ENCODE measurements at regions not wholly inside any gene's neighbourhood (a gene's known extent, or its start where the extent isn't known, plus 50 kb on each side); places are given as distances from the start of the nearest gene placed in this dataset.

GRCh38 chr18:51540562-51540961, 343.1 kb upstream of the MEX3C start:
- H3K27ac Mint-ChIP-seq, result no peak overlapping the region
- H3K27me3 Mint-ChIP-seq (ENCODE audit: insufficient read depth), result no peaks in the 10 kb centered on the region
- no peak for DNase-seq
- Histone ChIP-seq H3K36me3 (ENCODE audit: control insufficient read depth, insufficient read depth, low read length) (no peaks in the 10 kb centered on the region), H3K4me3 (ENCODE audit: low read length) (no peak overlapping the region), H3K27ac (ENCODE audit: low read depth, low read length) (no peak overlapping the region), H3K9me3 (ENCODE audit: control insufficient read depth, low read length) (no peaks in the 10 kb centered on the region), H3K27me3 (ENCODE audit: control insufficient read depth, insufficient read depth, low read length, poor library complexity, severe bottlenecking) (no peaks in the 10 kb centered on the region), H3K4me1 (ENCODE audit: control insufficient read depth, insufficient read depth, low read length) (no peaks in the 10 kb centered on the region), H3K9ac (ENCODE audit: extremely low read depth, low read length, poor library complexity, severe bottlenecking) (no peak overlapping the region)
- no peaks in the 10 kb centered on the region for H3K36me3 Mint-ChIP-seq (ENCODE audit: low read depth)
- H3K4me3 Mint-ChIP-seq, result no peak overlapping the region
- WGBS, 2 experiments (ENCODE audit: insufficient coverage in 1 of 2, insufficient read length in 1 of 2), result 88 to 100% methylated on average over 1 of the region's 1 CpG
- H3K9me3 Mint-ChIP-seq, result no peaks in the 10 kb centered on the region
- TF ChIP-seq, protein P1, sequence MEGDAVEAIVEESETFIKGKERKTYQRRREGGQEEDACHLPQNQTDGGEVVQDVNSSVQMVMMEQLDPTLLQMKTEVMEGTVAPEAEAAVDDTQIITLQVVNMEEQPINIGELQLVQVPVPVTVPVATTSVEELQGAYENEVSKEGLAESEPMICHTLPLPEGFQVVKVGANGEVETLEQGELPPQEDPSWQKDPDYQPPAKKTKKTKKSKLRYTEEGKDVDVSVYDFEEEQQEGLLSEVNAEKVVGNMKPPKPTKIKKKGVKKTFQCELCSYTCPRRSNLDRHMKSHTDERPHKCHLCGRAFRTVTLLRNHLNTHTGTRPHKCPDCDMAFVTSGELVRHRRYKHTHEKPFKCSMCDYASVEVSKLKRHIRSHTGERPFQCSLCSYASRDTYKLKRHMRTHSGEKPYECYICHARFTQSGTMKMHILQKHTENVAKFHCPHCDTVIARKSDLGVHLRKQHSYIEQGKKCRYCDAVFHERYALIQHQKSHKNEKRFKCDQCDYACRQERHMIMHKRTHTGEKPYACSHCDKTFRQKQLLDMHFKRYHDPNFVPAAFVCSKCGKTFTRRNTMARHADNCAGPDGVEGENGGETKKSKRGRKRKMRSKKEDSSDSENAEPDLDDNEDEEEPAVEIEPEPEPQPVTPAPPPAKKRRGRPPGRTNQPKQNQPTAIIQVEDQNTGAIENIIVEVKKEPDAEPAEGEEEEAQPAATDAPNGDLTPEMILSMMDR (conservative IDR thresholded peaks at IDR 0.05), result no peak
- H3K4me1 Mint-ChIP-seq, result peaks cover 8% of the 10 kb centered on the region

- Mint-ChIP-seq H3K4me1 (peaks cover 5% of the 10 kb centered on the region), H3K27ac (no peak overlapping the region), H3K27me3 (ENCODE audit: insufficient read depth) (no peaks in the 10 kb centered on the region), H3K36me3 (ENCODE audit: low read depth) (no peaks in the 10 kb centered on the region), H3K4me3 (no peak overlapping the region), H3K9me3 (no peaks in the 10 kb centered on the region)
- no peak overlapping the region for H3K9ac ChIP-seq (ENCODE audit: extremely low read depth, low read length, poor library complexity, severe bottlenecking)
- H3K4me3 ChIP-seq (ENCODE audit: low read length), result no peak overlapping the region
- DNase-seq, result no peak
- TF ChIP-seq, protein P1 (conservative IDR thresholded peaks at IDR 0.05), result no peak
- no peaks in the 10 kb centered on the region for H3K36me3 ChIP-seq (ENCODE audit: control insufficient read depth, insufficient read depth, low read length)
- H3K4me1 ChIP-seq (ENCODE audit: control insufficient read depth, insufficient read depth, low read length), result no peaks in the 10 kb centered on the region
- H3K27ac ChIP-seq (ENCODE audit: low read depth, low read length), result no peak overlapping the region
- no peaks in the 10 kb centered on the region for H3K27me3 ChIP-seq (ENCODE audit: control insufficient read depth, insufficient read depth, low read length, poor library complexity, severe bottlenecking)
- H3K9me3 ChIP-seq (ENCODE audit: control insufficient read depth, low read length), result no peaks in the 10 kb centered on the region
Measured at GRCh38 chr18:51541230-51541629, 343.7 kb upstream of the MEX3C start.

- H3K4me3 Mint-ChIP-seq, result no peak overlapping the region
- no peak for DNase-seq
- H3K27me3 ChIP-seq (ENCODE audit: control insufficient read depth, insufficient read depth, low read length, poor library complexity, severe bottlenecking), result no peaks in the 10 kb centered on the region
- H3K27ac ChIP-seq (ENCODE audit: low read depth, low read length), result no peak overlapping the region
- H3K27me3 Mint-ChIP-seq (ENCODE audit: insufficient read depth), result no peaks in the 10 kb centered on the region
- no peaks in the 10 kb centered on the region for H3K36me3 ChIP-seq (ENCODE audit: control insufficient read depth, insufficient read depth, low read length)
- no peaks in the 10 kb centered on the region for H3K9me3 ChIP-seq (ENCODE audit: control insufficient read depth, low read length)
- TF ChIP-seq, protein P1 (conservative IDR thresholded peaks at IDR 0.05), result no peak
- no peaks in the 10 kb centered on the region for H3K36me3 Mint-ChIP-seq (ENCODE audit: low read depth)
- no peaks in the 10 kb centered on the region for H3K4me1 Mint-ChIP-seq
- no peaks in the 10 kb centered on the region for H3K9me3 Mint-ChIP-seq
- WGBS, 2 experiments (ENCODE audit: insufficient coverage in 1 of 2, insufficient read length in 1 of 2), result 86 to 92% methylated on average over 1 of the region's 1 CpG
- no peak overlapping the region for H3K9ac ChIP-seq (ENCODE audit: extremely low read depth, low read length, poor library complexity, severe bottlenecking)
- H3K4me1 ChIP-seq (ENCODE audit: control insufficient read depth, insufficient read depth, low read length), result no peaks in the 10 kb centered on the region
- H3K27ac Mint-ChIP-seq, result no peak overlapping the region
- no peak overlapping the region for H3K4me3 ChIP-seq (ENCODE audit: low read length)
Measured at GRCh38 chr18:51543658-51544155, 346.2 kb upstream of the MEX3C start.
